ENCODE measurements at regions not wholly inside any gene's neighbourhood (a gene's known extent, or its start where the extent isn't known, plus 50 kb on each side); places are given as distances from the start of the nearest gene placed in this dataset.
"Not testable (repeated sequence)": the region's sequence is repeated elsewhere in the genome, so short reads cannot be mapped to it uniquely, and the experiment has no call there.

DNA sequence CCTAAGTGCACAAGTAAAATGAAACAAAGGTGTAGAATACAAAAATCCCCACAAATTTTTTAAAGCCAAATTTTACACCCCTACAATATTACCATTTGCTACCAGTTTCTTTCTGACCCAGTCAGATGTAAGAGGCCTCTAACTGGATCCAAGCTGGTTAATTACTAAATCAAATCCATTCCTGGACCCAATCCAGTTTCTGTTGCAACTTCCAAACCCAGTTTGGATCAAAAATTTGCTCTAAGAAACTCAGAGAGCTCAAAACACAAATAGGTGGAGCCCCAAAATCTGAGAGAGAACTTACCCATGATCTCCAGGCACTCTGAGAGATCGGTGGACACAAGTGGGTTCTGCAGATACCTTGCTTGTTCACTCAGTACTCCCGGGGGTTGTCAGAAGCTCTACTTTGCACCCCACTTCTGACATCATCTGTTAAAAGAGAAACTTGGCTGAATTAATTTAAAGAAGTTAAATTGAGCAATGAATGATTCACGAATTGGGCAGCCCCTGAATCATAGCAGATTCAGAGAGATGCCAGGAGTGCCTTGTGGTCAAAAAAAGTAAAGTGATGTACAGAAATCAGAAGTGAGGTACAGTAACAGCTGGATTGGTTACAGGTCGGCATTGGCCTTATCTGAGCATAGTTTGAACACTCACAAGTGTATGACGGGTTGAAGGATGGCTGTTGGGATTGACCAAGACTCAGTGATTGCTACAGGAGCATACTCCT, 448.0 kb downstream of the KCNT2 start:
- Histone ChIP-seq H3K36me3 (ENCODE audit: insufficient read depth, low read length) (no peaks in the 10 kb centered on the region), H3K9me3 (ENCODE audit: control insufficient read depth, insufficient read depth, low read length) (no peaks in the 10 kb centered on the region), H3K4me1 (ENCODE audit: insufficient read depth, low read length) (no peaks in the 10 kb centered on the region), H3K9ac (ENCODE audit: low read depth, low read length) (no peak overlapping the region)

DNA sequence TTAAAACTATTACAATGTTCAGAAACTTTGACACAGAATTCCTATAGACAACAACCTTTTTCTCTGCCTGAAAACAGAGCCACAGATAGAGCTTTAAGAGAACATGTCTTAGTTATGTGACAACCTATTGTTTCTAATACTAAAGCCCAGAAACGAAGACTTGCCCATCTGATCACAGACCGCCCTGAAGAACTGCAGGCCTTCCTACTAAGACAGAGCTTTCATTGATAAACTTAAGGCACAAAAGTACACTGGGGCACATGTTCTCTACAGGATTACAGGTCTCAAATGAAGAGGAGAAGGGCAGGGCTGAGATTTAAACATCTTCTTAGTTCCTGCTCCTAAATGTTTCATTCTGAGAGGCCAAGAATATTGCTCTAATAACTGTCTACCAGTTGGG, 452.7 kb downstream of the KCNT2 start:
- Histone ChIP-seq H3K9ac (ENCODE audit: low read depth, low read length) (no peak overlapping the region), H3K9me3 (ENCODE audit: control insufficient read depth, insufficient read depth, low read length) (no peaks in the 10 kb centered on the region), H3K4me1 (ENCODE audit: insufficient read depth, low read length) (no peaks in the 10 kb centered on the region), H3K36me3 (ENCODE audit: insufficient read depth, low read length) (no peaks in the 10 kb centered on the region)

- H3K4me1 ChIP-seq (ENCODE audit: insufficient read depth, low read length), result no peaks in the 10 kb centered on the region
- no peaks in the 10 kb centered on the region for H3K36me3 ChIP-seq (ENCODE audit: insufficient read depth, low read length)
- H3K9ac ChIP-seq (ENCODE audit: low read depth, low read length), result no peak overlapping the region
- H3K9me3 ChIP-seq (ENCODE audit: control insufficient read depth, insufficient read depth, low read length), result no peaks in the 10 kb centered on the region
These were observed 455.3 kb downstream of the KCNT2 start for GRCh38 chr1:196152975-196153374.

DNA sequence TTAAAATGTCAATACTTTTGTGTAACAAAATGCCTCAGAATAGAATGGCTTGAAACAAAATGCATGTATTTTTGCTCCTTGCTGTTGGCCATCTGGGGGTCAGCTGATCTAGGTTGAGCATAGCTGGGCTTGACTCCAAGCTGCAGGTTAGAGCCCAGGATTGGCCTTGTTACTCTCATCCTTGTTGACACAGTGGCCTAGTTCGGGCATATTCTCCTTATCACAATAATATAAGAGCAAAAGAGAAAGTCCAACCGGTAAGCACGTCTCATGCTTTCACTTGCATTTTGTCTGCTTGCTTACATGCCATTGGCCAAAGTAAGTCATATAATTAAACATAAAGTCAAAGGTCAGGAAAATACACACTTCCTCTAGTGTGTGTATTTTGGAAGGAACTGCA, 456.2 kb downstream of the KCNT2 start:
- peaks cover 1% of the 10 kb centered on the region; the same call in 1 of the 2 replicates for H3K4me1 ChIP-seq (ENCODE audit: insufficient read depth, low read length)

GRCh38 chr1:196148367-196148970, 459.8 kb downstream of the KCNT2 start:
- peaks cover 3% of the 10 kb centered on the region; the same call in 1 of the 2 replicates for H3K4me1 ChIP-seq (ENCODE audit: insufficient read depth, low read length)
- no peaks in the 10 kb centered on the region for H3K36me3 ChIP-seq (ENCODE audit: insufficient read depth, low read length)
- H3K9me3 ChIP-seq (ENCODE audit: control insufficient read depth, insufficient read depth, low read length), result no peaks in the 10 kb centered on the region
- H3K9ac ChIP-seq (ENCODE audit: low read depth, low read length), result no peak overlapping the region

More for the DNA sequence above, 456.2 kb downstream of the KCNT2 start:
- Histone ChIP-seq H3K36me3 (ENCODE audit: insufficient read depth, low read length) (no peaks in the 10 kb centered on the region), H3K9ac (ENCODE audit: low read depth, low read length) (no peak overlapping the region), H3K9me3 (ENCODE audit: control insufficient read depth, insufficient read depth, low read length) (no peaks in the 10 kb centered on the region)

- H3K36me3 ChIP-seq (ENCODE audit: insufficient read depth, low read length), result no peaks in the 10 kb centered on the region
- H3K9ac ChIP-seq (ENCODE audit: low read depth, low read length), result no peak overlapping the region
- H3K4me1 ChIP-seq (ENCODE audit: insufficient read depth, low read length), result peaks cover 6% of the 10 kb centered on the region; the same call in 1 of the 2 replicates
- H3K9me3 ChIP-seq (ENCODE audit: control insufficient read depth, insufficient read depth, low read length), result no peaks in the 10 kb centered on the region
These were observed 460.7 kb downstream of the KCNT2 start for GRCh38 chr1:196147530-196147929.

DNA sequence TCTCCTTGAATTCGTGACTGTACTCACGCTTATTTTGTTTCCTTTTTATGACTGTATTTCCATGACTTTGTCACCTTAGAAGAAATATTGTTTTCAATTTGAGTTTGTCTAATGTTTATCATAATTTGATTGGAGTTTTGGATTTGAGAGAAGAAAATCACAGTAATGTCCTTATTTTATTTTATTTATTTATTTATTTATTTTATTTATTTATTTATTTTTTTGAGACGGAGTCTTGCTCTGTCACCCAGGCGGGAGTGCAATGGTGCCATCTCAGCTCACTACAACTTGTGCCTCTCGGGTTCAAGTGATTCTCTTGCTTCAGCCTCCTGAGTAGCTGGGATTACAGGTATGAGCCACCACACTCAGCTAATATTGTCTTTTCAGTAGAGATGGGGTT, 463.1 kb downstream of the KCNT2 start:
- H3K9ac ChIP-seq (ENCODE audit: low read depth, low read length); H3K9me3 ChIP-seq (ENCODE audit: control insufficient read depth, insufficient read depth, low read length); H3K4me1 ChIP-seq (ENCODE audit: insufficient read depth, low read length); H3K36me3 ChIP-seq (ENCODE audit: insufficient read depth, low read length): not testable (repeated sequence)

GRCh38 chr1:196144588-196144987, 463.7 kb downstream of the KCNT2 start:
- peaks cover 6% of the 10 kb centered on the region; the same call in 1 of the 2 replicates for H3K4me1 ChIP-seq (ENCODE audit: insufficient read depth, low read length)
- no peaks in the 10 kb centered on the region for H3K9me3 ChIP-seq (ENCODE audit: control insufficient read depth, insufficient read depth, low read length)
- no peak overlapping the region for H3K9ac ChIP-seq (ENCODE audit: low read depth, low read length)
- no peaks in the 10 kb centered on the region for H3K36me3 ChIP-seq (ENCODE audit: insufficient read depth, low read length)

GRCh38 chr1:196143602-196144342, 464.5 kb downstream of the KCNT2 start:
- H3K36me3 ChIP-seq (ENCODE audit: insufficient read depth, low read length), result no peaks in the 10 kb centered on the region
- H3K4me1 ChIP-seq (ENCODE audit: insufficient read depth, low read length), result peaks cover 6% of the 10 kb centered on the region; the same call in 1 of the 2 replicates
- no peak overlapping the region for H3K9ac ChIP-seq (ENCODE audit: low read depth, low read length)
- no peaks in the 10 kb centered on the region for H3K9me3 ChIP-seq (ENCODE audit: control insufficient read depth, insufficient read depth, low read length)

- Histone ChIP-seq H3K9me3 (ENCODE audit: control insufficient read depth, insufficient read depth, low read length) (no peaks in the 10 kb centered on the region), H3K4me1 (ENCODE audit: insufficient read depth, low read length) (peaks cover 5% of the 10 kb centered on the region; the same call in 1 of the 2 replicates), H3K9ac (ENCODE audit: low read depth, low read length) (no peak overlapping the region), H3K36me3 (ENCODE audit: insufficient read depth, low read length) (no peaks in the 10 kb centered on the region)
These were observed 466.1 kb downstream of the KCNT2 start for GRCh38 chr1:196142111-196142640.

GRCh38 chr1:196136396-196136795, 471.8 kb downstream of the KCNT2 start:
- Histone ChIP-seq H3K9me3 (ENCODE audit: control insufficient read depth, insufficient read depth, low read length) (no peaks in the 10 kb centered on the region), H3K4me1 (ENCODE audit: insufficient read depth, low read length) (no peaks in the 10 kb centered on the region), H3K36me3 (ENCODE audit: insufficient read depth, low read length) (no peaks in the 10 kb centered on the region), H3K9ac (ENCODE audit: low read depth, low read length) (no peak overlapping the region)

GRCh38 chr1:196131691-196132090, 476.5 kb downstream of the KCNT2 start:
- Histone ChIP-seq H3K4me1 (ENCODE audit: insufficient read depth, low read length) (no peaks in the 10 kb centered on the region), H3K9ac (ENCODE audit: low read depth, low read length) (no peak overlapping the region), H3K36me3 (ENCODE audit: insufficient read depth, low read length) (no peaks in the 10 kb centered on the region), H3K9me3 (ENCODE audit: control insufficient read depth, insufficient read depth, low read length) (no peaks in the 10 kb centered on the region)

DNA sequence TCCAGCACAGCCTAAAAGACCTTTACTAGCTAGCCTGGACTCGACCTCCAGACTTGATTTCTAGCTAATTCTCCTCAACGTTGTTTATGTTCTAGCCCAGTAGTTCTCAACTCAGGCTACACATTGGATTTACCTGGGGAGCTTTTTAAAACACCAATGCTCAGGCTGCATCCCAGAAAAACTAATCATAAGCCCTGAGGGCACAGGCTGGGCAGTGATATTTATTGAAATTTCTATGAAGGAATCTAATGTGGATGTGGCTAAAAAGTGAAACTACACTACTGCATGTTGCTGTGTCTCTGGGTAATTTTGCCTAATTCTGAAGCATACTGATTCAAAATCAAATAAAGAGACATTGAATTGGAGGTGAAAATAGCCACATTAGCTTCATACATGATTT, 479.4 kb downstream of the KCNT2 start:
- Histone ChIP-seq H3K36me3 (ENCODE audit: insufficient read depth, low read length) (no peaks in the 10 kb centered on the region), H3K9ac (ENCODE audit: low read depth, low read length) (no peak overlapping the region), H3K4me1 (ENCODE audit: insufficient read depth, low read length) (no peaks in the 10 kb centered on the region), H3K9me3 (ENCODE audit: control insufficient read depth, insufficient read depth, low read length) (no peaks in the 10 kb centered on the region)

DNA sequence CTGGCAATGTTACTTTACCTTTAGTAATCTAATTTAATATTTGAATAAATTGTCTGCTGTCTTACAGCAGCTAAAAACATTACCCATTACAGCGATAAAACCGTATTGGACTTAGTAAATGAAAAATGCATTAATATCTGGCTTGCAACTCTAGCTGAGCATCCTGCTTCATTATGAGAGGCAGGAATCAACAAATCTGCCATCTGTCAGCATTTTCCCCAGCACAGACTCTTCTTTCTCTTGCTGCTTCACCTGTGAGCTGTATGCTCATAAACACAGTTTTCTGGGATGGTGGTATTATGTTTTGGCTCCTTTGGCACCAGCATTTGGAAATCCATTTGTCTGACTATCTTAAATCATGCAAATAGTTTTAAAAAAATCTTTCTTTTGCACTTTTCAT, 487.1 kb downstream of the KCNT2 start:
- Histone ChIP-seq H3K36me3 (ENCODE audit: insufficient read depth, low read length) (no peaks in the 10 kb centered on the region), H3K4me1 (ENCODE audit: insufficient read depth, low read length) (0 out of 2 replicates have a peak, but pooled peaks cover 3% of the 10 kb centered on the region), H3K9me3 (ENCODE audit: control insufficient read depth, insufficient read depth, low read length) (no peaks in the 10 kb centered on the region), H3K9ac (ENCODE audit: low read depth, low read length) (no peak overlapping the region)
